ENCODE measurements at regions not wholly inside any gene's neighbourhood (a gene's known extent, or its start where the extent isn't known, plus 50 kb on each side); places are given as distances from the start of the nearest gene placed in this dataset.
"Not testable (repeated sequence)": the region's sequence is repeated elsewhere in the genome, so short reads cannot be mapped to it uniquely, and the experiment has no call there.

GRCh38 chr1:100806601-100807000 lies 87.1 kb downstream of the VCAM1 start:
- Histone ChIP-seq H3K4me1 (peaks cover 0 to 6% (median 0%) of the 10 kb centered on the region in 10 experiments; a peak in 2 of 20 replicates), H3K4me2 (no peak overlapping the region)

GRCh38 chr1:100810360-100810759 lies 84.3 kb downstream of the EXTL2 start:
- no peak overlapping the region for H3K27ac ChIP-seq
- no peak overlapping the region for H3K9ac ChIP-seq

More at GRCh38 chr1:100806601-100807000, 87.1 kb downstream of the VCAM1 start:
- Histone ChIP-seq H3K4me3 (no peak overlapping the region), H3K9me3 (replicated peaks in 1 of 11) (peaks cover 0 to 3% (median 0%) of the 10 kb centered on the region in 11 experiments; a peak in 2 of 22 replicates), H3K27me3 (no peaks in the 10 kb centered on the region), H3K36me3 (no peaks in the 10 kb centered on the region), H3K9ac (no peak overlapping the region), H4K20me1 (no peaks in the 10 kb centered on the region), H3K27ac (no peak overlapping the region)
- no peak for TF ChIP-seq Cebpa-rat (IDR thresholded peaks at IDR 0.05)

DNA sequence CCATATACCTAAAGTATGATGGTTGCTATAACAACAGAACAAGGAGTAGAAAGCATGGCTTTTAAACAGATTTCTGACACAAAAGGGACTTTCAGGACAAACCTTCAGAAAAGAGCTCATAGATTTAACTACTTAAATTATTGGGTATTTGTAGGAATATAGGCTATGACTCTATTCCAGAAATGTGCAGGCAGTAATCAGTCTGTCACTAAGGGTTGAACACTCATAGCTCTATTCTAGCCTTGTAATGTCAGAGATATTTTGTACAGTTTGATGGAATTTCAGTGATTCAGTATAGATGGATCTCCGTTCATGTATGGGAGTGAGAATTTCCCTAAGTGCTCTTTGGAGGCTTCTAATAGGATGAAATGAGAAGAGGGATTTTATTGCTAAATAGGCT lies 82.8 kb downstream of the EXTL2 start:
- Histone ChIP-seq H3K36me3 (no peaks in the 10 kb centered on the region), H3K9ac (no peak overlapping the region), H3K4me2 (no peak overlapping the region), H3K27me3 (no peaks in the 10 kb centered on the region), H3K4me1 (peaks cover 0 to 16% (median 0%) of the 10 kb centered on the region in 10 experiments; a peak in 4 of 20 replicates), H4K20me1 (no peaks in the 10 kb centered on the region), H3K4me3 (no peak overlapping the region), H3K9me3 (replicated peaks in 1 of 11) (no peaks in the 10 kb centered on the region), H3K27ac (no peak overlapping the region)
- TF ChIP-seq Cebpa-rat (IDR thresholded peaks at IDR 0.05) = no peak

More at GRCh38 chr1:100810360-100810759, 84.3 kb downstream of the EXTL2 start:
- Histone ChIP-seq H3K36me3 (no peaks in the 10 kb centered on the region), H3K4me1 (peaks cover 0 to 10% (median 0%) of the 10 kb centered on the region in 10 experiments; a peak in 4 of 20 replicates), H3K4me3 (no peak overlapping the region), H3K9me3 (replicated peaks in 1 of 11) (no peaks in the 10 kb centered on the region), H3K4me2 (no peak overlapping the region), H3K27me3 (no peaks in the 10 kb centered on the region), H4K20me1 (no peaks in the 10 kb centered on the region)
- TF ChIP-seq Cebpa-rat (IDR thresholded peaks at IDR 0.05) = no peak

DNA sequence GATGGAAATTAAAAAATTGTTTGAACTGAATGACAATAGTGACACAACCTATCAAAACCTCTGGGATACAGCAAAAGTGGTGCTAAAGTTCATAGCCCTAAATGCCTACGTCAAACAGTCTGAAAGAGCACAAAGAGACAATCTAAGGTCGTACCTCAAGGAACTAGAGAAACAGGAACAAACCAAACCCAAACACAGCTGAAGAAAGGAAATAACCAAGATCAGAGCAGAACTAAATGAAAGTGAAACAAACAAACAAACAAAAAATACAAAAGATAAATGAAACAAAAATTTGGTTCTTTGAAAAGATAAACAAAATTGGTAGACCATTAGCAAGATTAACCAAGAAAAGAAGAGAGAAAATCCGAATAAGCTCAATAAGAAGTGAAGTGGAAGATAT lies 79.7 kb downstream of the EXTL2 start:
- not testable (repeated sequence) for H4K20me1 ChIP-seq; H3K9ac ChIP-seq; H3K36me3 ChIP-seq; H3K9me3 ChIP-seq (replicated peaks in 1 of 11); H3K4me3 ChIP-seq; H3K27me3 ChIP-seq
- H3K27ac ChIP-seq = peak overlapping the region in 3 of 11 experiments; percentile 7 to 44 (median 22); a peak in 3 of 22 replicates
- peaks cover 0 to 16% (median 0%) of the 10 kb centered on the region in 10 experiments; a peak in 4 of 20 replicates for H3K4me1 ChIP-seq
- peak overlapping the region in 5 of 11 experiments; percentile 8 to 45 (median 35); a peak in 6 of 22 replicates for H3K4me2 ChIP-seq

DNA sequence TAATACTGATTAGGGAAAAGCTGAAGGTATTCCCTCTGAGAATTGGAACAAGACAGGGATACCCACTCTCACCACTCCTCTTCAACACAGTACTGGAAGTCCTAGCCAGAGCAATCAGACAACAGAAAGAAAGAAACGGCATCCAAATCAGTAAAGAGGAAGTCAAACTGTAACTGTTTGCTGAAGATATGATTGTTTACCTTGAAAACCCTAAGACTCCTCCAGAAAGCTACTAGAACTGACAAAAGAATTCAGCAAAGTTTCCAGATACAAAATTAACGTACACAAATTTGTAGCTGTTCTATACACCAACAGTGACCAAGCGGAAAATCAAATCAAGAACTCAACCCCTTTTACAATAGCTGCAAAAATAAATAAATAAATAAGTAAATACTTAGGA lies 78.6 kb downstream of the EXTL2 start:
- Histone ChIP-seq H3K27me3 (no peaks in the 10 kb centered on the region), H3K4me3 (no peak overlapping the region), H3K27ac (no peak overlapping the region), H3K4me2 (0 out of 22 replicates have a peak overlapping the region, but pooled peaks of 1 of the 11 experiments have one; percentile 45), H4K20me1 (no peaks in the 10 kb centered on the region), H3K9ac (no peak overlapping the region), H3K4me1 (peaks cover 0 to 16% (median 0%) of the 10 kb centered on the region in 10 experiments; a peak in 4 of 20 replicates), H3K36me3 (no peaks in the 10 kb centered on the region), H3K9me3 (replicated peaks in 1 of 11) (peaks cover 0 to 12% (median 9%) of the 10 kb centered on the region in 11 experiments; a peak in 14 of 22 replicates)
- TF ChIP-seq Cebpa-rat (IDR thresholded peaks at IDR 0.05) = no peak

GRCh38 chr1:100820195-100820594 lies 74.4 kb downstream of the EXTL2 start:
- not testable (repeated sequence) for H4K20me1 ChIP-seq, H3K27ac ChIP-seq, H3K27me3 ChIP-seq, H3K4me1 ChIP-seq, H3K4me2 ChIP-seq, H3K4me3 ChIP-seq, H3K9ac ChIP-seq, H3K36me3 ChIP-seq
- peaks cover 3 to 29% (median 16%) of the 10 kb centered on the region in 11 experiments; a peak in 16 of 22 replicates for H3K9me3 ChIP-seq (replicated peaks in 1 of 11)

- peaks cover 3 to 29% (median 16%) of the 10 kb centered on the region in 11 experiments; a peak in 16 of 22 replicates for H3K9me3 ChIP-seq (replicated peaks in 1 of 11)
- not testable (repeated sequence) for H4K20me1 ChIP-seq, H3K4me3 ChIP-seq, H3K4me1 ChIP-seq, H3K27me3 ChIP-seq, H3K27ac ChIP-seq, H3K36me3 ChIP-seq, H3K9ac ChIP-seq, H3K4me2 ChIP-seq
Measured at GRCh38 chr1:100821919-100822318, 72.7 kb downstream of the EXTL2 start.

All from BLaER1 treated with 17β-estradiol and CSF1 and Interleukin-3, amounts not matched to agents 10 nM and 100 nM (cell line).